Naive B cell (primary cell): ENCODE measurements at regions not wholly inside any gene's neighbourhood (a gene's known extent, or its start where the extent isn't known, plus 50 kb on each side); places are given as distances from the start of the nearest gene placed in this dataset.
"Not testable (repeated sequence)": the region's sequence is repeated elsewhere in the genome, so short reads cannot be mapped to it uniquely, and the experiment has no call there.

ENCODE experiments used
- ATAC-seq, 2 donors: fragments of 150-1000 bp; cut with Tn5 transposase; 2 replicates each; pipeline ENCODE4 v1.10.0; 2021; ENCODE audit warnings: low read depth in 2 of 2, mild to moderate bottlenecking in 2 of 2, moderate library complexity in 2 of 2
- DNase-seq: peaks from one replicate; pipeline ENCODE4 v3.0.0; 2022
- H3K27ac Mint-ChIP-seq, 6 donors: one replicate each; pipeline ENCODE4 v1.8.0; 2020 to 2022; ENCODE audit warnings: mild to moderate bottlenecking in 6 of 6, mixed read lengths in 6 of 6, moderate library complexity in 5 of 6, inconsistent platforms in 2 of 6
- H3K27me3 Mint-ChIP-seq, 3 donors: one replicate each; pipeline ENCODE4 v1.8.0; 2021 to 2022; ENCODE audit warnings: mixed read lengths in 3 of 3, mild to moderate bottlenecking in 1 of 3
- H3K36me3 Mint-ChIP-seq, 2 donors: one replicate each; pipeline ENCODE4 v1.8.0; 2020 to 2022; ENCODE audit warnings: mixed read lengths in 2 of 2, inconsistent platforms in 1 of 2, mild to moderate bottlenecking in 1 of 2
- H3K4me1 Mint-ChIP-seq, 3 donors: one replicate each; pipeline ENCODE4 v1.8.0; 2020 to 2022; ENCODE audit warnings: mixed read lengths in 3 of 3, inconsistent platforms in 1 of 3, mild to moderate bottlenecking in 1 of 3, moderate library complexity in 1 of 3
- H3K4me3 Mint-ChIP-seq, 8 donors: one replicate each; pipeline ENCODE4 v1.8.0; 2020 to 2022; ENCODE audit warnings: mild to moderate bottlenecking in 8 of 8, mixed read lengths in 8 of 8, moderate library complexity in 8 of 8, inconsistent platforms in 2 of 8
- H3K9me3 Mint-ChIP-seq, 7 donors: one replicate each; pipeline ENCODE4 v1.8.0; 2020 to 2022; ENCODE audit warnings: mixed read lengths in 7 of 7, mild to moderate bottlenecking in 5 of 7, inconsistent platforms in 2 of 7, moderate library complexity in 1 of 7

DNA sequence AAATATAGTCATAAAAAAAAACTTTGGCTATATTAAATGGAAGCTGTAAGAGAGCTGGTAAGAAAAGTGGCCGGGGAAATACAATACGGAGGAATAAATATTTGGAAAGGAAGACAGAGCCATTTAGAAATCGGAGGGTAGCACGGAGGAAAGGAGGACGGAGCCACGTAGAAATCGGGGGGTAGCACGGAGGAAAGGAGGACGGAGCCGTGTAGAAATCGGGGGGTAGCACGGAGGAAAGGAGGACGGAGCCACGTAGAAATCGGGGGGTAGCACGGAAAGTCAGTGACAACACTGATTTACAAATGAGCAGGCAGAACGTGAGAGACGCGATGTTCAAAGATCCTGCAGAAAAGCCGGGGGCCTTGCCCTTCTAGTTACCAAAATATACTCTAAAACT, 189.0 kb downstream of the BANP start:
- Mint-ChIP-seq H3K27ac (peak overlapping the region in 1 of 6 donors; percentile 63), H3K9me3 (peaks cover 9 to 19% (median 15%) of the 10 kb centered on the region in 7 donors)

DNA sequence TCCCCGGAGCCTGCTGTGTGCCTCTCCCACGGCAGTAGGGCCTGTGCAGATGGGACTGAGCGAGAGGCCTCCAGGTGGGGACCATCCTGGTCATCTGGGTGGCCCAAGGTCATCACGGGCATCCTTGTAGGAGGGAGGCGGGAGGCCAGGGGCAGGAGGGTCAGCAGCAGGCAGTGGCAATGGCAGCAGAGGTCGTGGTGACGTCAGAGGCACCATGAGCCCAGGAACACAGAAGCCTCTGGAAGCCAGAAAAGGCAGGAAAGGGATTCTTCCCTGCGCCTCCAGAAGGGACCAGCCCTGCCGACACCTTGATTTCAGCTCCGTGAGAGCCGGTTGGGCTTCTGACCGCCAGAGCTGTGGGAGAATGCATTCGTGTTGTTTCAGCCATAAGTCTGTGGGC, 190.3 kb downstream of the BANP start:
- peaks cover 0 to 3% (median 0%) of the 10 kb centered on the region in 3 donors for H3K4me1 Mint-ChIP-seq
- ATAC-seq (no peak), DNase-seq (no peak)
- H3K36me3 Mint-ChIP-seq: peaks cover 0 to 8% of the 10 kb centered on the region in 2 donors
- peak overlapping the region in 1 of 6 donors; percentile 82 for H3K27ac Mint-ChIP-seq
- H3K9me3 Mint-ChIP-seq: peaks cover 9 to 19% (median 15%) of the 10 kb centered on the region in 7 donors
- H3K27me3 Mint-ChIP-seq: peaks cover 4 to 18% (median 8%) of the 10 kb centered on the region in 3 donors
- no peak overlapping the region for H3K4me3 Mint-ChIP-seq

More for the DNA sequence above, 189.0 kb downstream of the BANP start:
- not testable (repeated sequence) for H3K4me3 Mint-ChIP-seq, H3K4me1 Mint-ChIP-seq, H3K36me3 Mint-ChIP-seq, DNase-seq, ATAC-seq
- H3K27me3 Mint-ChIP-seq: peaks cover 4 to 11% (median 8%) of the 10 kb centered on the region in 3 donors

DNA sequence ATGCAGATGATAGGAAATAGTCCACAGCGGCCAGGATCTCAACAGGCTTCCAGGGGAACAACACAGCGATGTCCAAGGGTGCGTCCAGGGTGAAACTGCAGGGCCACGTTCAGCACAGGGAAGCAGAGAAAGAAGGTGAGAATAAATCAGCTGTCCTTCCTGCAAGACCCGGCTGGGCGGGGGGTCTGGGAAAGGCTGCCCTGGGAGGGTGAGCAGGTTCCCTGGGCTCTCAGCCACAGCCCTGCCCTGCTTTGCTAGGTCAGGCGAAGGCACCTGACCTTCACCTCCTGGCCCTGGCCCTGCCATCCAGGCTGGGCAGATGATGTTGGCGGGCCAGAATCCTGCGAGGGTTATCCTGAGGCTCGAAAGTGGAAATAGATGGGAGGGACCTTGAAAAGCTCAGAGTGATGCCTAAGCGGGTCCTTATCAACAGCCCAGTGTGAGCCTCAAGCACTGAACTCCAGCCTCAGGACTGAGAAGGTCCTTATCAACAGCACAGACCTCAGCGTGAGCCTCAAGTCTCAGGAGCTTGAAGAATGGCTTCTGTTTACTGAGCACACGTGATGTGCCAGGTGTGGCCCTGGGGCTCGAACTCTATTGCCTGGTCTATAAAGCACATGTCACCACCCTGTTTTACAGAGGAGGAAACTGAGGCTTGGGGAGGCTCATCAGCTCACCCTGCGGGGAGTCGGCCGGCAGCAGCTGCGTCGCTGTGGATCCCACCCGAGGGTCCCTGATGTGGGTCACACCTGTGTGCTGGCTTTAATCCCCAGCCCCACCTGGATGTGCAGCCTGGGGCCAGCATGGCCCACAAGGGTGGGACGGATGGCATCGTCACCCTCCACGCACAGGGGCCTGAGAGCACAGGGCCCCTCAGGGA, 191.1 kb downstream of the BANP start:
- H3K4me3 Mint-ChIP-seq, H3K4me1 Mint-ChIP-seq, H3K36me3 Mint-ChIP-seq, ATAC-seq, DNase-seq: not testable (repeated sequence)
- Mint-ChIP-seq H3K27me3 (peaks cover 4 to 18% (median 8%) of the 10 kb centered on the region in 3 donors), H3K27ac (peak overlapping the region in 1 of 6 donors; percentile 56), H3K9me3 (peaks cover 9 to 19% (median 15%) of the 10 kb centered on the region in 7 donors)

DNA sequence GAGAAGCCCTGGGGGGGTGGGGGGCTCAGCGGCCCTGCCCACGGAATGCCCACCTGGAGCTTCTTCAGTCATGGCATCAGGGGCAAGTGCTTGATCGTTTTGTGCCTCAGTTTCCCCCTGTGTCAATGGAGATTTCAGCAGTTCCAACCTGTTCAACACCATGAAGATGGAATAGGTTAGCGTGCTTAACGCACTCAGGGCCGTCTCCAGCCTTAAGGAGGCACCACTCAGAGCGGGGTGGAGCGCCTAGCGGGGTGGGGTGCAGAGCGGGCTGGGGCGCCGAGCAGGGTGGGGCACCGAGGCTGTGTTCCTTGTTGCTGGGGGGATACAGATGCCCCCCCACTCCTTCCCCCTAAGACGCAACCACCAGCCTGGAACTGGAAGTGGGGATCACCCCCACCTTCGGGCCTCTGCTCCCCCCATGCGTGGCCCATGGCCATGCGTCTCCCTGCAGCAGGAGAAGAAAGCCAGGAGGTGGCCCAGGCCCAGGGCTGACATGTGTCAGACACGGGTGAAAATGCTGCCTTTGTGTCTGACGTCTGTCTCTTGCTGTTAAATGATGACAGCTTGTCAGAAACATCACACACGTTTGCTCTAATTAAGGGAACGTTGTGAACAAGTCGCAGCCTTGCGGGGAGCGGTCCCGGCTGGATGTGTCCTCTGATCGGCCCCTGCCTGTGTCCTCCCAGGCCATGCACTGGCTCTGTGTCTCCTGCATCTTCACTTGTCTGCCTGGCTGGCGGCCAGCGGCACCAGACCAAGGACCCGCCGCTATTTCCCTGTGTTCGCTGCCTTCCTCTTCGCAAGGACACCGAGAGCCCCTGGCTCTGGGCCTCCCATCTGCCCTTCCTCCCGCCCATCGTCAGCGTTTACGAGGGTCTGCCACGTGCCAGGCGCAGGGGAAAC, 192.1 kb downstream of the BANP start:
- ATAC-seq, H3K4me1 Mint-ChIP-seq, H3K36me3 Mint-ChIP-seq, DNase-seq, H3K4me3 Mint-ChIP-seq: not testable (repeated sequence)
- Mint-ChIP-seq H3K27ac (peak overlapping the region in 1 of 6 donors; percentile 57), H3K27me3 (peaks cover 4 to 15% (median 8%) of the 10 kb centered on the region in 3 donors), H3K9me3 (peaks cover 4 to 12% (median 8%) of the 10 kb centered on the region in 7 donors)

DNA sequence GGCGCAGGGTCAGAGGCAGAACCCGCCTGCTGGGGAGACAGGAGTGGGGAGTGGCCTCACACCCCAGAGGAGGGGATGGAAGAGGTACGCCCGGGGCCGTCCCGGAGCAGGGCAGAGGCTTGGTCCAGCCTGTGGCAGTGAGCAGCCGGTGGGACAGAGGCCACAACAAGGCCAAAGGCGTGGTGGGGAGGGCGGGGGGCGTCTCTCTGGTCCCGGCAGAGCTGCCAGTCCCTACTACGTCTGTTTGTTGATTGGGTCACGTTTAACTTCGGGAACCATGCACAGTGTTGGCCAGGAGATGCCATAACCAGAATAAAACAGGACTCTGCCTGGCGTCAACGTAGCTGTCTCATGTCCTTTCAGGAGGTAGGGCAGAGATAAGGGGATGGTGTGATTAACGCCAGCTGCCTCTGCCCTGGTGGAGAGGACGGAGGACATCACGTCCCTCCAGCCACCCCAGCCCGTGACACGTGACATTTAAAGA, 192.8 kb downstream of the BANP start:
- Mint-ChIP-seq H3K27me3 (peaks cover 0 to 8% (median 8%) of the 10 kb centered on the region in 3 donors), H3K4me3 (no peak overlapping the region), H3K9me3 (peaks cover 0 to 6% (median 2%) of the 10 kb centered on the region in 7 donors), H3K27ac (peak overlapping the region in 2 of 6 donors; percentile 19 to 57), H3K4me1 (peaks cover 0 to 3% (median 3%) of the 10 kb centered on the region in 3 donors), H3K36me3 (no peaks in the 10 kb centered on the region)
- no peak for ATAC-seq
- DNase-seq: no peak

DNA sequence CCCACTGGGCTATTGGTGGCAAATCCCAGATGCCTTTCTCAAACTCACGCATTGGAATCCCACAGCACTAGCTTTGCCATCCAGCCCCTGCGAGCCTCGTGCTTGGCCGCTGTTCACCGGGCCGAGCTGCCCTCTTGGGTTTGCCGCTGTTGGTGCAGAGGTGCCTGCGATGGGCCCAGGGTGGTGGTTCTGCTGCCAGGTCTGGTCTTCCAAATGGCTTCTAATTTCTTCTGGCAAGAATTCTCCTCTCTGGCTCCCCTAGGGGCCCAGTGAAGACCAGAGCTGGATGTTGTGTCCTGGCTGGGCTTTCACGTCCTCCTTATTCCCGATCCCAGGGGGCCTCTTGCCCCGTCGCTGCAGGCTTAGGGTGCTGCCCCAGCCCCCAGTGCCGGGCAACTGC, 194.1 kb downstream of the BANP start:
- H3K4me3 Mint-ChIP-seq, H3K36me3 Mint-ChIP-seq: not testable (repeated sequence)

DNA sequence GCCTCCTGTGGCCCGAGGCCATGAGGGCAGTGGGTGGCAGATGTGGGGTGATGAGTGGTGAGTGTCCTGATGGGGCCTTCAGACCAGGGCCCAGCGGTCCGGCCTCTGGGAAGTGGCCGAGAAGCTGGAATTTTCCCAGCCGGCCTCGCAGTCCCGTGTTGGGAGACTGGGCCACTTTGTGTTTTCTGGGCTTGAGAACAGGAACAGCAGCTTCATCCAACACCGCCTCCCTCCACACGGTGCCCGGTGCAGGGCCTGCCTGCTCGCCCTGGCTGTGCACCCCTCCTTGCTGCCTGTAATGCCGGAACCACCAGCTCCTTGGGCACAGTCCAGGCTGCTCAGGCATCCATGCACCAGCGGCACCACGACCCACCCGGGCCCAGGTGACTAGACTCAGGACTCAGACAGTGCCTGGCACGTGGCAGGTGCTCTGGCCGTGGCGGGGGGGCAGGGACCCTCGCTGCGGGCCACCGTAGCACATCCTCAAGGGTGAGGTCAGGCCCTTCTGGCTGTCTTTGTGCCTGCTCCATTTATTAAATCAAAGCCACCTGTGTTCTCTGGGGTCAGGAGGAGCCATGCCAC, 194.7 kb downstream of the BANP start:
- H3K4me1 Mint-ChIP-seq, ATAC-seq, DNase-seq, H3K9me3 Mint-ChIP-seq, H3K27me3 Mint-ChIP-seq, H3K36me3 Mint-ChIP-seq: not testable (repeated sequence)
- Mint-ChIP-seq H3K27ac (peak overlapping the region in 1 of 6 donors; percentile 76), H3K4me3 (peak overlapping the region in 1 of 8 donors; percentile 52)

More for the DNA sequence above, 194.1 kb downstream of the BANP start:
- ATAC-seq, H3K4me1 Mint-ChIP-seq, DNase-seq, H3K27me3 Mint-ChIP-seq, H3K9me3 Mint-ChIP-seq: not testable (repeated sequence)
- peak overlapping the region in 1 of 6 donors; percentile 39 for H3K27ac Mint-ChIP-seq

DNA sequence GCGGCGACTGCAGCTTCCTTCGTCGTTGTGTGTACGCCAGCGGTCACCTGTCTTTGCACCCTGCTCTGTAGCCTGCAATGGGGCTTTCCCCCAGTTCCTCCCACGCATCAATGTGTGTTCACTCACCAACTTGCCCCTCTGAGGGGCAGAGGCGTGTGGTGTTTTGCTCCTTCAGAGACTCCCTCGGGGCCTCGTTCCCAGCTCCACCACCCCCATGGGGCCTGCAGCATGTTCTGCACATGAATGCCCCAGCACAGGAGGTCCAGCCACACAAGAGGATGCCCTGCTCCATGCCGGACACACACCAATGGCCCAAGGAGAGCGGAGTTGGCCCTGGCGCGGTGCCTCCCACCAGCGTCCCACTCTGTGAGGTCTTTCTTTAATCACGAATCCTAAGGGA, 196.8 kb downstream of the BANP start:
- not testable (repeated sequence) for H3K36me3 Mint-ChIP-seq, H3K27me3 Mint-ChIP-seq, H3K9me3 Mint-ChIP-seq, H3K4me1 Mint-ChIP-seq
- peak; percentile 11 for DNase-seq
- Mint-ChIP-seq H3K4me3 (peak overlapping the region in 1 of 8 donors; percentile 60), H3K27ac (peak overlapping the region in 1 of 6 donors; percentile 31)
- ATAC-seq: peak; percentile 53 to 80

DNA sequence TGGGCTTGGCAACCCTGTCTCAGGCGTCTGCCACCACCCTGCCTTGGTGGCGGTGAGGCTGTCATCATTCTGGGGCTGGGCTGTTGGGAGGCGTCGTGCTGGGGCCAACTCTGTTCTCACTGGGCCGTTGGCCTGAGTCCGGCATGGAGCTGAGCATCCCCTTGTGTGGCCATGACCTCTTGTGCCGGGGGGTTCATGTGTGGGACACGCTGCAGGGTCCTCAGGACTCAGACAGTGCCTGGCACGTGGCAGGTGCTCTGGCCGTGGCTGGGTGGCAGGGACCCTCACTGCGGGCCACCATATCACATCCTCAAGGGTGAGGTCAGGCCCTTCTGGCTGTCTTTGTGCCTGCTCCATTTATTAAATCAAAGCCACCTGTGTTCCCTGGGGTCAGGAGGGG, 197.4 kb downstream of the BANP start:
- H3K27ac Mint-ChIP-seq: peak overlapping the region in 2 of 6 donors; percentile 38 to 68
- H3K4me1 Mint-ChIP-seq, ATAC-seq, H3K36me3 Mint-ChIP-seq, H3K4me3 Mint-ChIP-seq, H3K27me3 Mint-ChIP-seq, H3K9me3 Mint-ChIP-seq, DNase-seq: not testable (repeated sequence)

DNA sequence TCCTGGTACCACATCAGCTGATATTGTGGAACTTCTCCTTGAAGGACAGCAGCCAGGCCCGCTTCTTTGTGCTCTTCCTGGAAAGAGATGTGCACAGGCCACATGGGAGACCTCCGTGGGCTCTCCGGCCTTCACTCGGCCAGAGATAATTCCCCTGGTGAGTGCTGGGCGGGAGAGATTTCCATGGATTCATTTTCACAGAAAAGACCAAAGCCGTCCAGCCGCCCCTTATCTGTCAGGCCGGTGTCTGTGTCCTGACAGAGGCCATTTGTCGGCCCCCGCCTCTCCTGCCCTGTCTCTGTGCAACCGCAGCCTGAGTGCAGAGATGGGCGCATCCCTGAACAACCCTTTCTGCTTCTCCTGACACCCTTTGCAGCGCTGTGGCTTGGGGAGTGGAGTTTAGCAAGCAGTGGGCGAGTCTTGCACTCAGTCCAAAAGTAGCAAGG, 197.9 kb downstream of the BANP start:
- not testable (repeated sequence) for H3K36me3 Mint-ChIP-seq, H3K9me3 Mint-ChIP-seq, DNase-seq, H3K27me3 Mint-ChIP-seq, H3K4me3 Mint-ChIP-seq, ATAC-seq, H3K4me1 Mint-ChIP-seq
- peak overlapping the region in 1 of 6 donors; percentile 68 for H3K27ac Mint-ChIP-seq

DNA sequence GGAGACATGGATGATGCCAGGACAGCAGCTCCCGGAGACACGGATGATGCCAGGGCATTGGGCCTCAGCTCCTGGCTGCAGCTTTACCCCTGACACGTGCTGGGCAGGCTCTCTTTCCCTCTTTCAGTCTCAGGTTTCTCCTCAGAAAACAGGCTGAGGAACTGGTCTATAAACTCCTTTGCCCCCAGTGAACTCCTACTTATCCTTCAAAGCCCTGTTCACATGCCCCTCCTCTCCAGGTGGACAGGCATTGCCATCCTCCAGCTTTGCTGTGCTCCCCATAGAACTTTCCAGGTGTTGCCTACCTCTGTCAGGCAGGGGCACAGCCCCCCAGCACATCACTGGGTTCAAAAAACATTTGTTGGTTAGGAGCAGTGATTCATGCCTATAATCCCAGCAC, 198.4 kb downstream of the BANP start:
- not testable (repeated sequence) for ATAC-seq

DNA sequence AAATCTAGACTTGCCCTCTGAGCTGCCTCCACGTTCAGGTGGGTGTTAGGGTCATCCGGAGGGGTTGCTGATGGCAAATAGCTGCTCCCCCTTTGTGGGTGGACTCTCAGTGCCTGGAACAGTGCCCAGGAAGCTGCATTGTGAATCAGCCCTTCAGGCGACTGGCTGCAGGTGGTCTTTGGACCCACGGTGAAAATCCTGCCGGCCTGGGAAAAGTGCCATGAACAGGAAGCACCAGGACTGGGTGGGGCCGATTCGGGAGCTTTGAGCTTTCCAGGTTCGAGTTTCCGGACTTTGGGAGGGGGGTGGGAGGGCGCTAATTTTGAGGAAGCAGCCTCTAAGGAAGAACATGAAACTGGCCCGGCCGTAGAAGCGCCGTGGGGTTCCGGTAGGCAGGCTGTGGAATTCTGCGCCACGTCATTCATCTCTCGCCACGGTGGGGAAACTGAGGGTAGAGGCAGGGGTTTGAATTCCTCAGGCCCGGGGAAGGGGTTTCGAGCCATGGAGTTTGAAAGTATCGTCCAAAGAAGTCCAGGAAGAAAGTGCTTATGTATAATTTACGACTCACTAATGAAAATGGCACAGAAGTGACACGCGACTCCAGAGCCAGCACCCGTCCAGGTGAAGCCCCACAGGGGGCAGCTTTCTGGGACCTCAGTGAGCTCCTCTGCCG, 199.4 kb downstream of the BANP start:
- not testable (repeated sequence) for DNase-seq, H3K9me3 Mint-ChIP-seq, ATAC-seq, H3K36me3 Mint-ChIP-seq, H3K27me3 Mint-ChIP-seq, H3K4me1 Mint-ChIP-seq, H3K4me3 Mint-ChIP-seq
- H3K27ac Mint-ChIP-seq: peak overlapping the region in 1 of 6 donors; percentile 52

More for the DNA sequence above, 198.4 kb downstream of the BANP start:
- not testable (repeated sequence) for H3K4me3 Mint-ChIP-seq, H3K9me3 Mint-ChIP-seq, DNase-seq, H3K36me3 Mint-ChIP-seq, H3K27me3 Mint-ChIP-seq, H3K27ac Mint-ChIP-seq, H3K4me1 Mint-ChIP-seq
